ENCODE measurements at regions not wholly inside any gene's neighbourhood (a gene's known extent, or its start where the extent isn't known, plus 50 kb on each side); places are given as distances from the start of the nearest gene placed in this dataset.

GRCh38 chr3:64888165-64888564, 200.4 kb upstream of the ADAMTS9 start:
- ChIA-PET CTCF (interaction anchor here (1.2 kb wide), 1 partner anchor 13 kb away, joined by 3 read pairs; no protein-coding TSS in a partner anchor), POLR2A (no interaction called here)
- H3K4me3 ChIP-seq (ENCODE audit: low read depth, low read length) = no peak overlapping the region
- TF ChIP-seq, protein P1, sequence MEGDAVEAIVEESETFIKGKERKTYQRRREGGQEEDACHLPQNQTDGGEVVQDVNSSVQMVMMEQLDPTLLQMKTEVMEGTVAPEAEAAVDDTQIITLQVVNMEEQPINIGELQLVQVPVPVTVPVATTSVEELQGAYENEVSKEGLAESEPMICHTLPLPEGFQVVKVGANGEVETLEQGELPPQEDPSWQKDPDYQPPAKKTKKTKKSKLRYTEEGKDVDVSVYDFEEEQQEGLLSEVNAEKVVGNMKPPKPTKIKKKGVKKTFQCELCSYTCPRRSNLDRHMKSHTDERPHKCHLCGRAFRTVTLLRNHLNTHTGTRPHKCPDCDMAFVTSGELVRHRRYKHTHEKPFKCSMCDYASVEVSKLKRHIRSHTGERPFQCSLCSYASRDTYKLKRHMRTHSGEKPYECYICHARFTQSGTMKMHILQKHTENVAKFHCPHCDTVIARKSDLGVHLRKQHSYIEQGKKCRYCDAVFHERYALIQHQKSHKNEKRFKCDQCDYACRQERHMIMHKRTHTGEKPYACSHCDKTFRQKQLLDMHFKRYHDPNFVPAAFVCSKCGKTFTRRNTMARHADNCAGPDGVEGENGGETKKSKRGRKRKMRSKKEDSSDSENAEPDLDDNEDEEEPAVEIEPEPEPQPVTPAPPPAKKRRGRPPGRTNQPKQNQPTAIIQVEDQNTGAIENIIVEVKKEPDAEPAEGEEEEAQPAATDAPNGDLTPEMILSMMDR (IDR thresholded peaks at IDR 0.05; ENCODE audit: insufficient read depth, low read length, missing control alignments) = no peak
- DNase-seq (ENCODE audit: low read depth, low spot score) = no peak

DNA sequence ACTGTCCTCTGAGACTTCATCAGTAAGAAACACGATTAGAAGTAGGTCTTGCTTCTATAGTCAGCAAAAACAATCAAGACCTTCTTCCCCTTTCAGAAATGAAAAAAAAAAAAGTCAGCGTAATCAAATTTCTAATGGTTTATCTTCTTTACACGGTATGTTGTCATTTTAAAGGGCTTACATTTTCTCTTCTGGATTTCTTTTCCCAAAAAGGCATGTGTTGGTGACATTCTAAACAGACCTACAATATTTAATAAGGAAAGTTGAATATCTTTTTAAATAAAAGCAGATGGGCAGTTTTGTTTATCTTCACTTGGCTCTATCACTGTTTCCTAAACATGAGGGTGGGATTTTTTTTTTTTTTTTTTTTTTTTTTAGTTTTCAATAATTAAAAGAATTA, 197.3 kb upstream of the ADAMTS9 start:
- CTCF ChIA-PET = no interaction called here
- POLR2A ChIA-PET = no interaction called here
- TF ChIP-seq, protein P1 (IDR thresholded peaks at IDR 0.05; ENCODE audit: insufficient read depth, low read length, missing control alignments) = no peak
- no peak overlapping the region for H3K4me3 ChIP-seq (ENCODE audit: low read depth, low read length)
- no peak for DNase-seq (ENCODE audit: low read depth, low spot score)

DNA sequence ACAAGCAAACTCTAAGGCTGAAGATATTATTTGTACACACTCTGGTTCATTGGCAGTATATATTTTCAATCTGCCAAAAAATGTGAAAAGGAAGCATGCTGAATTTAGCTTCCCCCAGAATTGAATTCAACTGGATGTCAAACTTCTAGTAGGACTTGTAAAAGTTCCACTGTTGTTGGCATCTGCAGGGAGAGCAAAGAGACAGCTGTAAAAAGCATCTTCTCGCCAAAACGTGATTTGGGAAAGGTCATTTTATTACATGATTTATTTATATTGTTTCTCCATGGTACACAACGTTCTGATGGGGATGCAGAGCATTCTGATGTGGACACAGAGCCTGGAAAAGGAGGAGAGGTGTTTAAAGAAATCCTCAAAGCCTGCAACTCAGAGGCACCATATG, 196.7 kb upstream of the ADAMTS9 start:
- H3K4me3 ChIP-seq (ENCODE audit: low read depth, low read length) = no peak overlapping the region
- ChIA-PET POLR2A (no interaction called here), CTCF (no interaction called here)
- TF ChIP-seq, protein P1 (IDR thresholded peaks at IDR 0.05; ENCODE audit: insufficient read depth, low read length, missing control alignments) = no peak
- no peak for DNase-seq (ENCODE audit: low read depth, low spot score)

DNA sequence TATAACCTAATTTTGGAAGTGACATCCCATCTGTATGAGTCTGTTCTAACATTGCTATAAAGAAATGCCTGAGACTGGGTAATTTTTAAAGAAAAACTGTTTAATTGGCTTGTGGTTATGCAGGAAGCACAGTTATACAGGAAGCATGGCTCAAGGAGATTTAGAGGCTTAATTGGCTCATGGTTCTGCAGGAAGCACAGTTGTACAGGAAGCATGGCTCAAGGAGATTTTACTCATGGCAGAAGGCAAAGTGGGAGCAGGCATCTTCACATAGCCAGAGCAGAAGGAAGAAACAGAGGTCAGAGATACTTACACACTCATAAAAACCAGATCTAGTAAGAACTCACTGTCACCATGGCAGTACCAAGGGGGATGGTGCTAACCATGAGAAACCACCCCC, 193.1 kb upstream of the ADAMTS9 start:
- CTCF ChIA-PET = no interaction called here
- no peak overlapping the region for H3K4me3 ChIP-seq (ENCODE audit: low read depth, low read length)
- POLR2A ChIA-PET = no interaction called here
- DNase-seq (ENCODE audit: low read depth, low spot score) = no peak
- TF ChIP-seq, protein P1 (IDR thresholded peaks at IDR 0.05; ENCODE audit: insufficient read depth, low read length, missing control alignments) = no peak

GRCh38 chr3:64878362-64878761, 190.6 kb upstream of the ADAMTS9 start:
- no peak overlapping the region for H3K4me3 ChIP-seq (ENCODE audit: low read depth, low read length)
- ChIA-PET POLR2A (no interaction called here), CTCF (no interaction called here)

GRCh38 chr3:64873400-64873799, 185.6 kb upstream of the ADAMTS9 start:
- no peak overlapping the region for H3K4me3 ChIP-seq (ENCODE audit: low read depth, low read length)
- TF ChIP-seq, protein P1 (IDR thresholded peaks at IDR 0.05; ENCODE audit: insufficient read depth, low read length, missing control alignments) = no peak
- no peak for DNase-seq (ENCODE audit: low read depth, low spot score)
- CTCF ChIA-PET = no interaction called here
- POLR2A ChIA-PET = no interaction called here

More at GRCh38 chr3:64878362-64878761, 190.6 kb upstream of the ADAMTS9 start:
- TF ChIP-seq, protein P1 (IDR thresholded peaks at IDR 0.05; ENCODE audit: insufficient read depth, low read length, missing control alignments) = no peak
- DNase-seq (ENCODE audit: low read depth, low spot score) = no peak

Data from AG04449 (cell line).